NAMALWA (cell line): ENCODE measurements at regions not wholly inside any gene's neighbourhood (a gene's known extent, or its start where the extent isn't known, plus 50 kb on each side); places are given as distances from the start of the nearest gene placed in this dataset.
"Not testable (repeated sequence)": the region's sequence is repeated elsewhere in the genome, so short reads cannot be mapped to it uniquely, and the experiment has no call there.

Experiments
- DNase-seq: peaks from one replicate; pipeline ENCODE4 v3.0.0-alpha.2; 2015; ENCODE audit warnings: low spot score

- not testable (repeated sequence) for DNase-seq
Measured at GRCh38 chr14:25316007-25316406, 266.1 kb upstream of the STXBP6 start.

GRCh38 chr14:25308244-25308643, 258.3 kb upstream of the STXBP6 start:
- no peak for DNase-seq

DNA sequence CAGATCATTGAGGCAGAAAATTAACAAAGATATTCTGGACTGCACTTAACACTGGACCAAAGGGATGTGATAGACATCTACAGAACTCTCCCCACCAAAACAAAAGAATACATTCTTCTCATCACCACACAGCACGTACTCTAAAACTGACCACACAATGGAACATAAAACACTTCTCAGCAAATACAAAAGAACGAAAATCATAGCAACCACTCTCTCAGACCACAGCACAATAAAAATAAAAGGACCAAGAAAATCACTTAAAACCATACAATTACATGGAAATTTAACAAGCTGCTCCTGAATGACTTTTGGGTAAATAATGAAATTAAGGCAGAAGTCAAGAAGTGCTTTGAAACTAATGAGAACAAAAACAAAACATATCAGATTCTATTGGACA, 254.0 kb upstream of the STXBP6 start:
- DNase-seq = no peak

- DNase-seq = no peak
Measured at GRCh38 chr14:25298238-25298637, 248.3 kb upstream of the STXBP6 start.

DNA sequence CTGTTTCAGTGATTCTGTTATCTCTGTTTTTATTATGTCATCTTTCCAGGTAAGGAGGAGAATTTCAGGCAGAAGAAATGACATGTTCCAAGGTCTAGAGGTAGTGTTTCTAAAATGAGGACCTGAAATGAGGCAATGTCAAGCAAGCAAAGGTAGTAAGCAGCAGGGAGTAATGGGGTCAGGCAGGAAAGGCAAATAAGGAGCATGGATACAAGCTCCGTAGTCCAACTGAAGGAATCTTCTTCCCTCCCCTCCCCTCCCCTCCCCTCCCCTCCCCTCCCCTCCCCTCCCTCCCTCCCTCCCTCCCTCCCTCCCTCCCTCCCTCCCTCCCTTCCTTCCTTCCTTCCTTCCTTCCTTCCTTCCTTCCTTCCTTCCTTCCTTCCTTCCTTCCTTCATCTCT, 240.2 kb upstream of the STXBP6 start:
- not testable (repeated sequence) for DNase-seq

GRCh38 chr14:25274529-25274928, 224.6 kb upstream of the STXBP6 start:
- no peak for DNase-seq

DNA sequence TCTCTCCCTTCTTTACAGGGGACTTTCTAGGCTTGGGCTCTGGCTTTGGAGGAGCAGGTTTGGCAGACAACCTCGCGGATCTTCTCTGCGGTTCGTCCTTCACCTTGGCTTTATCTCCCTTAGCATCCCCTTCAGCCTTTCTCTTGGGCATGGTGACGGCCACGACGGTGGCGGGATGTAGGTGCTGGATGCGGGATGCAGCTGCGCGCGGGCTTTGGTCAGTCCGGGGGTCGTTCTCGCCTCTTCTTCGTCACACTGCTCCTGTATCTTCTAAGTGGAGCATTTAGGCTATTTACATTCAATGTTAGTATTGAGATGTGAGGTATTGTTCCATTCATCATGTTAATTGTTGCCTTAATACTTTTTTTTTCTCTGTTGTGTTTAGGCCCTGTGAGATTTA, 217.2 kb upstream of the STXBP6 start:
- no peak for DNase-seq

- DNase-seq = no peak
Measured at GRCh38 chr14:25259470-25259869, 209.5 kb upstream of the STXBP6 start.

GRCh38 chr14:25252793-25253192, 202.8 kb upstream of the STXBP6 start:
- no peak for DNase-seq

DNA sequence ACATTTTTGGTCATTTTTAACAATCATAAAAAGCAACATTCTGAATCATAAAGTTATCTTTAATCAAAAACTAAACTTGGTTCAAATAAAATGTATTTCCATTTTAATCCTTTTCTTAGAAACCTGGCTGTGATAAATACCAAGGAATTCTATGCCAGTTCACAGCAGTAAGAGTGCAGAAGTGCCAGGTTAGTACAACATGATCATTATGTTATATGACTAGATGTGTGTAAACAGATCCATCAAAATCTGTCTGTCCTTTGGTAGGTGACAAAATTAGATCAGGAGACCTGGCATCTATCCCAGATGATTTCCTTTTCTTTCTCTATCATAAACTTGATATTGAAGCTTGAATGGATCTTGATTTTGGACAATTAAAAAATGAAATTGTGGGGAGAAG, 200.6 kb upstream of the STXBP6 start:
- DNase-seq = no peak

DNA sequence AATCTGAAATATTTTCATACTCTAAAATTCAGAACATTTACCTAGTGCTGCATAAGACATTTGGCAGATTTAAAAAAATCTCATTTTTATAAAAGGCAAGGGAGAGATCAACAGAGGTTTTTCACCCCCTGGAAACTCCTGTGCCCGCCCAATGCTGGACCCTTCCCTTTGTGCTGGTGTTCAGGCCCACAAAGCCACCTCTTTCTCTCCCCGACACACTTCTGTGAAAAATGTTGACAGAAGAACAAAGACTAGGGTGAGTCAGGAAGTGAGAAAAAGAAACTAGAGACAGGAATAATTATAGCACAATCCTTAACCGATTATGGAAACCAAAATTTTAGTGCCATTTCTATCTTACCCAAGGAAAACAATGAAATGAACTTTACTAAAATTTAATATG, 197.7 kb upstream of the STXBP6 start:
- DNase-seq = no peak

DNA sequence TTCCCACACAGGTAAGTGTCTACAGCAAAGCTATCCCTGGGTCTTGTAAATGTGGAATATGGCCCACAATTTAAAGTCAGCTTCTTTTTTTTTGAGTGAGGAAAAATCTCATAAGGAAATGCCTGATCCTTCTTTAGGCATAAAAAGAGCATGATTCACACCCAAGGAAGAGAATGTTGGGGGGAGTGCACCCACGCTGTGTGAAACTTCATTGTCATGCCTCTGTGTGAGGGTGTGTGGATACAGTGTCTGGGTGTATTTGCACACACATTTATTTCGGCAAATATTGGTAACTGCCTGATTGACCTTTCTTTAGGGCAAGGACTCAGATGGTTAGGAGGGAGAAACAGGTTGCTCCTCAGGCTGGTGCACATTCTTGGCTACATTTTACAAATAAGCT, 196.8 kb upstream of the STXBP6 start:
- DNase-seq = no peak

DNA sequence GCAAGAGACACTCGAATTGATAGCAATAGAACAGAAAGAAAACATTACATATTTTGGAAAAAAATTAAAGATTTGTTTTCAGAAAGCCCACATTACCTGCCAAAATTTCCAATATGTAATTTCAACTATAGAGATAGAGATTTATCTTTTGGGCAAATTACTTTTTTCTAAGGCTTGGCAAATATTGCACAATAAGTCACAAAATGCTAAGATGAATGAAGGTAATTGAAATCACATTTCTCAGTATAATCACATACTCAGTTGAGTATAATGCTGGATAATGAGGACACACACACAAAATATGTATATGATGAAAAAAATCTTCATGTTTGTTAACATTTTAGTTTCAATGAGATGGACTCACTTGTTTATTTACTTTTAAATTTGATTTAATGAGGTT, 189.2 kb upstream of the STXBP6 start:
- no peak for DNase-seq

DNA sequence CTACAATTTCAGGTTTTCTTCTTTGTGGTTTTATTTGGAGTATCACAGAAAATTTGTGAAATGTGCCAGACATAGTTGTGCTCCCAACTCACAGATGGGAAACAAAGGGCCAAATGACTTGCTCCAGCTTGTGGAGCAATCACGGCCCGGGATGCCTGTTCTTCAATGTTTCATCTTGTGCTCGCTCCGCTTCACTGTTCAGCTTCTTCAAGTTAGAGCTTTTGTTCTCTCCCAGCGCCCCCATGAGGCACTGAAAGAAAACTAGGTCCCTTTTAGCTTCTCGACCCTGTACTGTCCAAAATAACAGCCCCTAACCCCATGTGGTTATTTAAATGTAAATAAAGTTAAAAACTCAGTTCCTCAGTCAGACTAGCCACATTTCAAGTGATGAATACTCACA, 187.9 kb upstream of the STXBP6 start:
- DNase-seq = peak; percentile 41

GRCh38 chr14:25233613-25234012, 183.7 kb upstream of the STXBP6 start:
- no peak for DNase-seq

DNA sequence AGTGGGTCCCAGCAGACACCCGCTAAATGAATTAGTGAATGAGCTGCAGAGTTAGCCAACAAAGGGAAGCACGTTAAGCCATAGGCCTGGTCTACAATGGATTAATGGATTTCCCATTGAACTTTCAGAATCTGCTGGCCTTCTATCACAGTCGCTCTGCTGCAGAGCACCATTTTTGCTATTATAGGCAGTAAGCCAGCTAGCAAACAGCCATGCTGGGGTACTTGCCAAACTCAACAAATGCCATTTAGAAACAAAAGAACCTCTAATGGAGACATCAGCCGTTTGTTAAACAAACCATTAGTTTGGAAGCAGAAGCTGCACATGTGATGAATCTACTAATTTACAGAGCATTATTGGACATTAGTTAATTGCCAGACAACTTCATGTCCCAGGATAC, 181.1 kb upstream of the STXBP6 start:
- no peak for DNase-seq

- no peak for DNase-seq
Measured at GRCh38 chr14:25226214-25226613, 176.3 kb upstream of the STXBP6 start.

- DNase-seq = no peak
Measured at GRCh38 chr14:25222256-25222655, 172.3 kb upstream of the STXBP6 start.

DNA sequence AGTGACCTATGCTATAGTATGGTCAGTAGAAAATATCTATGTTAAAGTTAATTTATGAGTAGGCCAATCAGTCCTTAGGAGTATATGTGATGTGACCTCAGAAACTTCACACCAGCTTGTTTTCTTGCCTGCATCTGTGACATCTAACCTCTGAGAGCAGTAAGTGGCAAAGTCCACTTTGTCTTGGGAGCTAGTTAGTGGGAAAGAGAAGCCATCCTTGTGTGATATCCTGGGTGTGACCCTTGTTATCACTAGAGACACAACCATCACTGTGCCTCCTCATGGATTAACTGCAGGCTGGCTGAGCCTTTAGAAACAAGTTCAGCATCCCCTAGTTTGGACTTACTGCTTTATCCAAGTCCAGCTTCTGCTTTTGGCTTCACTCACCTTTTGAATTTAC, 170.6 kb upstream of the STXBP6 start:
- DNase-seq = no peak

GRCh38 chr14:25215607-25216006, 165.7 kb upstream of the STXBP6 start:
- DNase-seq = no peak

DNA sequence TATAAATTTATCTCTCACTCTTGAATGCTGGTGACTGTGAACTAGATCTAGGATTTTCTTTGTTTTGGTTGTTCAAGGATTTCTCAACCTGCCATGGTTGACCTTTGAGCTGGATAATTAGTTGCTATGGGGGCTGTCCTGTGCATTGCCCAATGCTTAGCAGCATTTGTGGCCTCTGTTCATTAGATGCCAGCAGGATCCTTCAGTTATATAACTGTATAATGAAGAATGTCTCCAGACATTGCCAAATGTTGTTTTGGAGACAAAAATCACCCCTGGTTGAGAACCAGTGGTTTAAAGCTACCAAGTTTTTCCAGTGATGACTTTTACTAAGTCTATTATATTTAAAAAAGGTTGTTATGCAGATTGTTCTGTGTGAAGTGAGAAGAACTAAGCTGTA, 147.9 kb upstream of the STXBP6 start:
- DNase-seq = no peak

DNA sequence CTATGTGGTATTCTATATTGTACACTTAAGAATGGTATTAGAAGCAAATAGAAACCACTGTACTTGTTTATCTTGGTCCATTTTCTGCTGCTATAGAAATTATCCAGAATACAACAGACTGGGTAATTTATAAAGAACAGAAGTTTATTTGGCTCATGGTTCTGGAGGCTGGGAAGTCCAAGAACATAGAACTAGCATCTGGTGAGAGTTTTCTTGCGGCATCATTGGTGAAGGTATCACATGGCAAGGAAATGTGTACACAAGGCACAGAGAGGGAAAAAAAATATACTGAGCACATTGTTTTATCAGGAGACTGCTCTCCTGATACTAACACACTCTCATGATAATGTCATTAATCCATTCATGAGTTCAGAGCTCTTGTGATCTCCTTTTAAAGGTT, 130.3 kb upstream of the STXBP6 start:
- DNase-seq = no peak

- no peak for DNase-seq
Measured at GRCh38 chr14:25178255-25178654, 128.3 kb upstream of the STXBP6 start.

DNA sequence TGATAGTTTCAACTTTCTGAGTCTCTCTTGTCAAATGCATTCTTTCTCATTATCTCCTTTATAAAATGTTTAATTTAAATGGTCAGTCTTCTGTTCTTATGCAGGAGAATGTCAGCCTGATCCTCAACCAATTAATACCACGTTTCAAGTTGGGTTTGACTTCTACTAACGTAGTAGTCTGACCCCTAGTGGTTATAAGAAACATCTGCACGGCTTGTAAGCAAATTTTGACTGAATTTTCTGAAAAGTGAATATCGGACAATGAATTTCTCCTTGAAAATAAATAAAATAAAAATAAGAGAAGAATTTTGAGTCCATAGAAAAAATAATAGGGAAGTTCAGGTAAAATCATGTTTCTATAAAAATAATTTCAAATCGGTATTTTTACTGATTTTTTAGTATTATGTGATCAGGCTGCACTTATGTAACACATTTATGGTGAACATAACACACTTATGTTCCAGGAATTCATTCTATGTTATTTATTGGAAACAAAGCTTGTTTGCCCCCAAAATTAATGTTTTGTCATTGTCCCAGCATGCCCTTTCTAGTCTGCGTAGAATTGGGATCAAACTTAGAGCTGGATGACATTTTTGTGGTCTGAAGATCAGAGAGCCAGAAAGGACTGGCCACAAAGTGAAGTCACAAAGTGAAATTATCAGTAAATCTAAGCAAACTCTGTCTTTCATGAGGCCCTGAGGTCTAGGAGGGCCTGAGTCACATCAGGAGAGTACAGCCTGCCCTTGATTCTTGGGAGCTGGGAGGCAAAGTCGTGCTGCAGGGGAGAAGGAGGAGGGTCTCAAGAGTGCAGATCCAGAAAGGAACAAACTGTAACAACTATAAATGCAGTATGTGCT, 101.2 kb upstream of the STXBP6 start:
- peak; percentile 54 for DNase-seq
